ENCODE measurements at regions not wholly inside any gene's neighbourhood (a gene's known extent, or its start where the extent isn't known, plus 50 kb on each side); places are given as distances from the start of the nearest gene placed in this dataset.
"Not testable (repeated sequence)": the region's sequence is repeated elsewhere in the genome, so short reads cannot be mapped to it uniquely, and the experiment has no call there.

DNA sequence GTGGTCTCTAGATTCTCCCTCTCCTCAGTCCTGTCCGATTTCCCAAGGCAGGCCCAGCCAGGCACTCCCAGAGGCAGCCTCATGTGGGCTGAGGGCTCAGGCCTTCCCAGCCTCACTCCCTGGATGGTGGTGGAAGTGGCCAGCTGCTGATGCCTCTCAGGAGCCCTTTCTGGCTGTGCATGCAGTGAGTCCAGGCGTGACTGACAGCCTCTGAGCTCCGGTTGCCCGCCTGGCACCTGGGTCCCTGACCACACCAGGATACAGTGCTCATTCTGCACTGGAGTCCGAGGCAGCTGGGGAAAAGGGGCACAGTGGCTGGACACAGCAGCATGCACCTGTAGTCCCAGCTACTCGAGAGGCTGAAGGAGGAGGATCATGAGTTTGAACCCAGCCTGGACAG is 132.6 kb downstream of the CUL2 start:
- Mint-ChIP-seq H3K4me3 (no peak overlapping the region), H3K4me1 (no peaks in the 10 kb centered on the region), H3K36me3 (no peaks in the 10 kb centered on the region), H3K27ac (no peak overlapping the region), H3K9me3 (no peaks in the 10 kb centered on the region), H3K27me3 (ENCODE audit: low read depth in 2 of 2) (no peaks in the 10 kb centered on the region)
- H3K27ac ChIP-seq (ENCODE audit: low read length), result no peak overlapping the region
- H3K27me3 ChIP-seq (ENCODE audit: control insufficient read depth, insufficient read depth, low read length), result no peaks in the 10 kb centered on the region
- no peak for ATAC-seq
- H3K4me3 ChIP-seq (ENCODE audit: low read length), result no peak overlapping the region
- TF ChIP-seq, protein P1, sequence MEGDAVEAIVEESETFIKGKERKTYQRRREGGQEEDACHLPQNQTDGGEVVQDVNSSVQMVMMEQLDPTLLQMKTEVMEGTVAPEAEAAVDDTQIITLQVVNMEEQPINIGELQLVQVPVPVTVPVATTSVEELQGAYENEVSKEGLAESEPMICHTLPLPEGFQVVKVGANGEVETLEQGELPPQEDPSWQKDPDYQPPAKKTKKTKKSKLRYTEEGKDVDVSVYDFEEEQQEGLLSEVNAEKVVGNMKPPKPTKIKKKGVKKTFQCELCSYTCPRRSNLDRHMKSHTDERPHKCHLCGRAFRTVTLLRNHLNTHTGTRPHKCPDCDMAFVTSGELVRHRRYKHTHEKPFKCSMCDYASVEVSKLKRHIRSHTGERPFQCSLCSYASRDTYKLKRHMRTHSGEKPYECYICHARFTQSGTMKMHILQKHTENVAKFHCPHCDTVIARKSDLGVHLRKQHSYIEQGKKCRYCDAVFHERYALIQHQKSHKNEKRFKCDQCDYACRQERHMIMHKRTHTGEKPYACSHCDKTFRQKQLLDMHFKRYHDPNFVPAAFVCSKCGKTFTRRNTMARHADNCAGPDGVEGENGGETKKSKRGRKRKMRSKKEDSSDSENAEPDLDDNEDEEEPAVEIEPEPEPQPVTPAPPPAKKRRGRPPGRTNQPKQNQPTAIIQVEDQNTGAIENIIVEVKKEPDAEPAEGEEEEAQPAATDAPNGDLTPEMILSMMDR (IDR thresholded peaks at IDR 0.05), result no peak
- H3K9me3 ChIP-seq (ENCODE audit: control insufficient read depth, insufficient read depth, low read length), result no peaks in the 10 kb centered on the region
- intact Hi-C loops (cut with micrococcal nuclease), result no loop called here
- WGBS (ENCODE audit: insufficient coverage), result 84% methylated on average over 6 of the region's 6 CpGs
- no peaks in the 10 kb centered on the region for H3K36me3 ChIP-seq (ENCODE audit: control insufficient read depth, insufficient read depth, low read length)
- H3K4me1 ChIP-seq (ENCODE audit: control insufficient read depth, insufficient read depth, low read length), result no peaks in the 10 kb centered on the region
- no peak for DNase-seq

DNA sequence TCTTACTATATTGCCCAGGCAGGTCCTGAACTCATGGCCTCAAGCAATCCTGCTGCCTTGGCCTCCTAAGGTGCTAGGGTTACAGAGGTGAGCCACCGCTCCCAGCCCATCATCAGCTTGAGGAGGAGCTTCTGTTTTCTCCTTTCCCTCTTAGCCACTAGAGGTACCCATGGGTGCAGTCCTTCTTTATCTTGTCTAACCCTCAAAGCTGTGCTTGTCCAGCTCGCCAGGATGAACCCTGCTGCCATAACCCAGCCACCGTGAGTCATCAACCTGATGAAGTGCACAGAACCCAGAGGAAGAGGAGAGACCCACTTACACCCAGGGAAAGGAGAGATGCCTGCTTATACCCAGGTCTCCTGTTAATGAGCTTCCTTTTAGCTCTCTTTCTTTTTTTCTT is 133.4 kb downstream of the CUL2 start:
- no peak overlapping the region for H3K27ac Mint-ChIP-seq
- TF ChIP-seq, protein P1 (IDR thresholded peaks at IDR 0.05), result no peak
- H3K4me3 Mint-ChIP-seq, result no peak overlapping the region
- no peaks in the 10 kb centered on the region for H3K27me3 ChIP-seq (ENCODE audit: control insufficient read depth, insufficient read depth, low read length)
- H3K27me3 Mint-ChIP-seq (ENCODE audit: low read depth in 2 of 2), result no peaks in the 10 kb centered on the region
- ATAC-seq, result no peak
- 87% methylated on average over 3 of the region's 3 CpGs for WGBS (ENCODE audit: insufficient coverage)
- no peaks in the 10 kb centered on the region for H3K4me1 ChIP-seq (ENCODE audit: control insufficient read depth, insufficient read depth, low read length)
- H3K4me3 ChIP-seq (ENCODE audit: low read length), result no peak overlapping the region
- no peaks in the 10 kb centered on the region for H3K9me3 Mint-ChIP-seq
- no peak for DNase-seq
- H3K36me3 Mint-ChIP-seq, result no peaks in the 10 kb centered on the region
- intact Hi-C loops (cut with micrococcal nuclease), result no loop called here
- no peak overlapping the region for H3K27ac ChIP-seq (ENCODE audit: low read length)
- no peaks in the 10 kb centered on the region for H3K4me1 Mint-ChIP-seq
- H3K36me3 ChIP-seq (ENCODE audit: control insufficient read depth, insufficient read depth, low read length), result no peaks in the 10 kb centered on the region
- H3K9me3 ChIP-seq (ENCODE audit: control insufficient read depth, insufficient read depth, low read length), result no peaks in the 10 kb centered on the region

DNA sequence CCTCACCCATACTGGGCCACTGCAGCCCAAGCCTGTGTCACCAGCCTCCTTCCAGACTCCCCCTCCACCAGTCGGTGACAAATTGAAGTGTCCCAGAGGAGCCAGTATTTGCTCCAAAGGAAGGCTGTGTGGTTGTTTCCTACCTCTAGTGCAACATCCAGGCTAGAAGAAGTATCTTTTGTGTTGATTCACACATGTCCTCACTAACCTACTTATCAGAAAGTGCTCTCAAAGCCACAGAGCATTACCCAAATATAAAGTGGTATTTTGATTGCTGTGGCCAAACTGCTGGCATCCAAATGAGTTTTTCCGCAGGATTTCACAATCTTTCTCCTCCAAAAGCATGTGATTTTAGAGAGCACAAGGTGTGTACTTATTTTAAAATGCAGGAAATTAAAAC is 134.8 kb downstream of the CUL2 start:
- H3K27ac ChIP-seq (ENCODE audit: low read length), result no peak overlapping the region
- Mint-ChIP-seq H3K27me3 (ENCODE audit: low read depth in 2 of 2) (no peaks in the 10 kb centered on the region), H3K4me3 (no peak overlapping the region), H3K4me1 (no peaks in the 10 kb centered on the region), H3K36me3 (no peaks in the 10 kb centered on the region), H3K27ac (no peak overlapping the region), H3K9me3 (no peaks in the 10 kb centered on the region)
- no peak overlapping the region for H3K4me3 ChIP-seq (ENCODE audit: low read length)
- no peaks in the 10 kb centered on the region for H3K9me3 ChIP-seq (ENCODE audit: control insufficient read depth, insufficient read depth, low read length)
- TF ChIP-seq, protein P1 (IDR thresholded peaks at IDR 0.05), result no peak
- H3K4me1 ChIP-seq (ENCODE audit: control insufficient read depth, insufficient read depth, low read length), result no peaks in the 10 kb centered on the region
- no peak for ATAC-seq
- no peaks in the 10 kb centered on the region for H3K27me3 ChIP-seq (ENCODE audit: control insufficient read depth, insufficient read depth, low read length)
- intact Hi-C loops (cut with micrococcal nuclease), result no loop called here
- no peaks in the 10 kb centered on the region for H3K36me3 ChIP-seq (ENCODE audit: control insufficient read depth, insufficient read depth, low read length)
- 100% methylated on average over 1 of the region's 2 CpGs for WGBS (ENCODE audit: insufficient coverage)
- no peak for DNase-seq

GRCh38 chr10:34954142-34954541 is 136.0 kb downstream of the CUL2 start:
- Histone ChIP-seq H3K27ac (ENCODE audit: low read length) (no peak overlapping the region), H3K36me3 (ENCODE audit: control insufficient read depth, insufficient read depth, low read length) (no peaks in the 10 kb centered on the region), H3K4me1 (ENCODE audit: control insufficient read depth, insufficient read depth, low read length) (no peaks in the 10 kb centered on the region), H3K9me3 (ENCODE audit: control insufficient read depth, insufficient read depth, low read length) (no peaks in the 10 kb centered on the region), H3K27me3 (ENCODE audit: control insufficient read depth, insufficient read depth, low read length) (no peaks in the 10 kb centered on the region), H3K4me3 (ENCODE audit: low read length) (no peak overlapping the region)
- TF ChIP-seq, protein P1 (IDR thresholded peaks at IDR 0.05), result no peak
- H3K4me1 Mint-ChIP-seq, result no peaks in the 10 kb centered on the region
- no peak for DNase-seq
- H3K36me3 Mint-ChIP-seq, result no peaks in the 10 kb centered on the region
- H3K27me3 Mint-ChIP-seq (ENCODE audit: low read depth in 2 of 2), result no peaks in the 10 kb centered on the region
- H3K27ac Mint-ChIP-seq, result no peak overlapping the region
- intact Hi-C loops (cut with micrococcal nuclease), result no loop called here
- H3K4me3 Mint-ChIP-seq, result no peak overlapping the region
- H3K9me3 Mint-ChIP-seq, result no peaks in the 10 kb centered on the region
- WGBS (ENCODE audit: insufficient coverage), result 79% methylated on average over 5 of the region's 5 CpGs
- ATAC-seq, result no peak

GRCh38 chr10:34951263-34951887 is 136.3 kb upstream of the PARD3 start:
- DNase-seq; ATAC-seq; H3K9me3 Mint-ChIP-seq; H3K36me3 ChIP-seq (ENCODE audit: control insufficient read depth, insufficient read depth, low read length); H3K27me3 ChIP-seq (ENCODE audit: control insufficient read depth, insufficient read depth, low read length); H3K27ac ChIP-seq (ENCODE audit: low read length); H3K4me1 ChIP-seq (ENCODE audit: control insufficient read depth, insufficient read depth, low read length); H3K4me3 Mint-ChIP-seq; H3K27ac Mint-ChIP-seq; H3K27me3 Mint-ChIP-seq (ENCODE audit: low read depth in 2 of 2); H3K4me1 Mint-ChIP-seq; H3K9me3 ChIP-seq (ENCODE audit: control insufficient read depth, insufficient read depth, low read length); H3K36me3 Mint-ChIP-seq; intact Hi-C loops (cut with micrococcal nuclease); H3K4me3 ChIP-seq (ENCODE audit: low read length): not testable (repeated sequence)
- WGBS (ENCODE audit: insufficient coverage), result 78% methylated on average over 11 of the region's 11 CpGs
